ENCODE measurements at regions not wholly inside any gene's neighbourhood (a gene's known extent, or its start where the extent isn't known, plus 50 kb on each side); places are given as distances from the start of the nearest gene placed in this dataset.

- TF ChIP-seq CTCF (IDR thresholded peaks at IDR 0.05; ENCODE audit: low read depth, low read length): no peak
- no peak for DNase-seq (ENCODE audit: extremely low read depth, low read depth)
Observed at GRCh38 chr2:21640046-21640445, 516.3 kb downstream of the TDRD15 start.

- TF ChIP-seq CTCF (IDR thresholded peaks at IDR 0.05; ENCODE audit: low read depth, low read length): no peak
- no peak for DNase-seq (ENCODE audit: extremely low read depth, low read depth)
Observed at GRCh38 chr2:21642647-21643046, 518.9 kb downstream of the TDRD15 start.

- TF ChIP-seq CTCF (IDR thresholded peaks at IDR 0.05; ENCODE audit: low read depth, low read length): no peak
- DNase-seq (ENCODE audit: extremely low read depth, low read depth): no peak
Observed at GRCh38 chr2:21643180-21643579, 519.4 kb downstream of the TDRD15 start.

- DNase-seq (ENCODE audit: extremely low read depth, low read depth): no peak
- no peak for TF ChIP-seq CTCF (IDR thresholded peaks at IDR 0.05; ENCODE audit: low read depth, low read length)
Observed at GRCh38 chr2:21644266-21644665, 520.5 kb downstream of the TDRD15 start.

GRCh38 chr2:21646345-21646744, 522.6 kb downstream of the TDRD15 start:
- DNase-seq (ENCODE audit: extremely low read depth, low read depth): no peak
- TF ChIP-seq CTCF (IDR thresholded peaks at IDR 0.05; ENCODE audit: low read depth, low read length): no peak

- DNase-seq (ENCODE audit: extremely low read depth, low read depth): no peak
- TF ChIP-seq CTCF (IDR thresholded peaks at IDR 0.05; ENCODE audit: low read depth, low read length): no peak
Observed at GRCh38 chr2:21650569-21650968, 526.8 kb downstream of the TDRD15 start.

- DNase-seq (ENCODE audit: extremely low read depth, low read depth): no peak
- TF ChIP-seq CTCF (IDR thresholded peaks at IDR 0.05; ENCODE audit: low read depth, low read length): no peak
Observed at GRCh38 chr2:21655136-21655535, 531.4 kb downstream of the TDRD15 start.
